DND-41 (cell line): ENCODE measurements at regions not wholly inside any gene's neighbourhood (a gene's known extent, or its start where the extent isn't known, plus 50 kb on each side); places are given as distances from the start of the nearest gene placed in this dataset.

Experiments used
- CTCF ChIP-seq: IDR thresholded peaks from 2 replicates; pipeline ENCODE4 v1.5.1; 2012; ENCODE audit warnings: borderline replicate concordance, low read length, moderate library complexity, mild to moderate bottlenecking; ENCODE audit not compliant: poor library complexity, severe bottlenecking; ENCODE audit errors: extremely low read depth
- EZH2 ChIP-seq: IDR thresholded peaks from 3 replicates; pipeline ENCODE4 v1.6.1; 2012; ENCODE audit warnings: borderline replicate concordance, low read depth, mild to moderate bottlenecking, moderate library complexity, low read length, inconsistent platforms; ENCODE audit not compliant: severe bottlenecking

GRCh38 chr1:29390491-29391361 lies 154.4 kb downstream of the PTPRU start:
- no peak for TF ChIP-seq CTCF
- no peak for TF ChIP-seq EZH2
